MM.1S (cell line): ENCODE measurements at regions not wholly inside any gene's neighbourhood (a gene's known extent, or its start where the extent isn't known, plus 50 kb on each side); places are given as distances from the start of the nearest gene placed in this dataset.

Experiments
- CTCF ChIP-seq: fragments of 300-600 bp; sonication (generic); IDR thresholded peaks from 2 replicates; pipeline ENCODE4 v1.5.1; 2016; ENCODE audit warnings: antibody characterized with exemption, low read length, mixed read lengths
- EZH2 ChIP-seq: fragments of 300-600 bp; sonication (generic); optimal IDR thresholded peaks from 2 replicates; pipeline ENCODE3; 2017; ENCODE audit warnings: low read depth, mild to moderate bottlenecking, antibody characterized with exemption, low read length, mixed read lengths
- EZH2phosphoT487 ChIP-seq: fragments of 300-600 bp; sonication (generic); IDR thresholded peaks from 2 replicates; pipeline ENCODE4 v1.6.1; 2018; ENCODE audit warnings: antibody characterized with exemption, low read length

- TF ChIP-seq CTCF = no peak
- no peak for TF ChIP-seq EZH2phosphoT487
- TF ChIP-seq EZH2 = no peak
These were observed 410.8 kb upstream of the PODXL start for GRCh38 chr7:131967216-131967730.
